ENCODE measurements at regions not wholly inside any gene's neighbourhood (a gene's known extent, or its start where the extent isn't known, plus 50 kb on each side); places are given as distances from the start of the nearest gene placed in this dataset.

GRCh38 chr20:50312002-50312681, 121.5 kb downstream of the CEBPB start:
- H3K27ac Mint-ChIP-seq: peak overlapping the region; percentile 73
- TF ChIP-seq CTCF (IDR thresholded peaks at IDR 0.05): no peak

GRCh38 chr20:50312682-50313521, 122.3 kb downstream of the CEBPB start:
- DNase-seq: peak; percentile 56
- Mint-ChIP-seq H3K36me3 (ENCODE audit: low read depth) (no peaks in the 10 kb centered on the region), H3K4me3 (peak overlapping the region; percentile 47), H3K27ac (peak overlapping the region; percentile 73), H3K27me3 (ENCODE audit: insufficient read depth) (peaks cover 3% of the 10 kb centered on the region; the same call in 1 of the 2 replicates), H3K9me3 (no peaks in the 10 kb centered on the region), H3K4me1 (ENCODE audit: low read depth) (peaks cover 46% of the 10 kb centered on the region)
- TF ChIP-seq CTCF (IDR thresholded peaks at IDR 0.05): no peak

More at GRCh38 chr20:50312002-50312681, 121.5 kb downstream of the CEBPB start:
- peak overlapping the region; percentile 47; the same call in 1 of the 2 replicates for H3K4me3 Mint-ChIP-seq
- no peaks in the 10 kb centered on the region for H3K9me3 Mint-ChIP-seq
- no peaks in the 10 kb centered on the region for H3K36me3 Mint-ChIP-seq (ENCODE audit: low read depth)
- DNase-seq: no peak
- H3K27me3 Mint-ChIP-seq (ENCODE audit: insufficient read depth): peaks cover 3% of the 10 kb centered on the region; the same call in 1 of the 2 replicates
- peaks cover 47% of the 10 kb centered on the region for H3K4me1 Mint-ChIP-seq (ENCODE audit: low read depth)

- Mint-ChIP-seq H3K27me3 (ENCODE audit: insufficient read depth) (peaks cover 3% of the 10 kb centered on the region; the same call in 1 of the 2 replicates), H3K9me3 (no peaks in the 10 kb centered on the region), H3K4me1 (ENCODE audit: low read depth) (peaks cover 40% of the 10 kb centered on the region), H3K27ac (peak overlapping the region; percentile 73; the same call in 1 of the 2 replicates), H3K36me3 (ENCODE audit: low read depth) (no peaks in the 10 kb centered on the region), H3K4me3 (no peak overlapping the region)
- TF ChIP-seq CTCF (IDR thresholded peaks at IDR 0.05): no peak
- no peak for DNase-seq
These were observed 122.8 kb downstream of the CEBPB start for GRCh38 chr20:50313522-50313820.

GRCh38 chr20:50313827-50314677, 123.4 kb downstream of the CEBPB start:
- TF ChIP-seq CTCF (IDR thresholded peaks at IDR 0.05): no peak
- no peak for DNase-seq
- H3K4me1 Mint-ChIP-seq (ENCODE audit: low read depth): peaks cover 35% of the 10 kb centered on the region
- no peak overlapping the region for H3K4me3 Mint-ChIP-seq
- H3K27ac Mint-ChIP-seq: no peak overlapping the region
- H3K27me3 Mint-ChIP-seq (ENCODE audit: insufficient read depth): peaks cover 3% of the 10 kb centered on the region; the same call in 1 of the 2 replicates
- H3K9me3 Mint-ChIP-seq: no peaks in the 10 kb centered on the region
- H3K36me3 Mint-ChIP-seq (ENCODE audit: low read depth): no peaks in the 10 kb centered on the region

- no peaks in the 10 kb centered on the region for H3K36me3 Mint-ChIP-seq (ENCODE audit: low read depth)
- no peak overlapping the region for H3K27ac Mint-ChIP-seq
- H3K4me1 Mint-ChIP-seq (ENCODE audit: low read depth): peaks cover 28% of the 10 kb centered on the region
- peaks cover 3% of the 10 kb centered on the region; the same call in 1 of the 2 replicates for H3K27me3 Mint-ChIP-seq (ENCODE audit: insufficient read depth)
- no peak for DNase-seq
- H3K4me3 Mint-ChIP-seq: no peak overlapping the region
- no peak for TF ChIP-seq CTCF (IDR thresholded peaks at IDR 0.05)
- no peaks in the 10 kb centered on the region for H3K9me3 Mint-ChIP-seq
These were observed 124.2 kb downstream of the CEBPB start for GRCh38 chr20:50314678-50315335.

Measured in HFFc6 (cell line).